B cell (primary cell): ENCODE measurements at regions not wholly inside any gene's neighbourhood (a gene's known extent, or its start where the extent isn't known, plus 50 kb on each side); places are given as distances from the start of the nearest gene placed in this dataset.
"Not testable (repeated sequence)": the region's sequence is repeated elsewhere in the genome, so short reads cannot be mapped to it uniquely, and the experiment has no call there.

ENCODE experiments used
- ATAC-seq: fragments of 200-7000 bp; cut with Tn5 transposase; one replicate; pipeline ENCODE4 v1.10.0; 2021; ENCODE audit warnings: low read depth, mild to moderate bottlenecking, moderate number of reproducible peaks, moderate library complexity
- CTCF ChIA-PET: fragments of 350-600 bp; sonication (Branson Sonifier 250); formaldehyde crosslinking; loops from one replicate; lab custom pipeline; 2021; ENCODE audit warnings: antibody characterized with exemption, inconsistent platforms; lab: Charles Lee
- POLR2A ChIA-PET: fragments of 350-600 bp; sonication (Branson Sonifier 250); formaldehyde crosslinking; loops from one replicate; lab custom pipeline; 2021; ENCODE audit warnings: antibody characterized with exemption; lab: Charles Lee
- DNase-seq: peaks from one replicate; pipeline ENCODE4 v3.0.0; 2013
- H2AFZ ChIP-seq: 2 replicates; pipeline ENCODE4 v1.6.1; 2012; ENCODE audit warnings: mild to moderate bottlenecking, low read depth, low read length; ENCODE audit not compliant: insufficient read depth, poor library complexity, severe bottlenecking
- H3K27ac ChIP-seq, 2 donors: 1 replicate in 1 of 2; 2 replicates in 1 of 2; pipeline ENCODE4 v1.5.1; 2012 to 2013; ENCODE audit warnings: low read length in 2 of 2, mild to moderate bottlenecking in 2 of 2, moderate library complexity in 1 of 2
- H3K27me3 ChIP-seq, 4 experiments: fragments of 200-600 bp in 1 of 4; sonication (generic) in 1 of 4; replicated peaks in 1 of 4; 1 replicate in 2 of 4; 2 replicates in 2 of 4; pipeline versions ENCODE4 v1.6.1 to v1.7.0; 2013 to 2016; ENCODE audit warnings: low read length in 3 of 4, mild to moderate bottlenecking in 2 of 4, mixed read lengths in 1 of 4, moderate library complexity in 1 of 4; ENCODE audit not compliant: insufficient read depth in 4 of 4, control insufficient read depth in 3 of 4; ENCODE audit errors: control extremely low read depth in 1 of 4
- H3K36me3 ChIP-seq, 2 experiments: replicated peaks in 1 of 2; 1 replicate in 1 of 2; 2 replicates in 1 of 2; pipeline versions ENCODE4 v1.6.1 to v1.7.1; 2013; ENCODE audit warnings: low read length in 1 of 2; ENCODE audit not compliant: insufficient read depth in 2 of 2, control insufficient read depth in 1 of 2; ENCODE audit errors: control extremely low read depth in 1 of 2, extremely low read depth in 1 of 2
- H3K4me1 ChIP-seq, 2 donors: fragments of 200-600 bp in 1 of 2; sonication (generic) in 1 of 2; 1 replicate in 1 of 2; 2 replicates in 1 of 2; pipeline versions ENCODE4 v1.5.1 to v1.6.1; 2013 to 2017; ENCODE audit warnings: low read length in 2 of 2; ENCODE audit not compliant: control insufficient read depth in 2 of 2, insufficient read depth in 2 of 2
- H3K4me2 ChIP-seq: replicated peaks from 2 replicates; pipeline ENCODE3; 2012; ENCODE audit warnings: mild to moderate bottlenecking, low read depth, low read length; ENCODE audit not compliant: poor library complexity, severe bottlenecking
- H3K4me3 ChIP-seq, 5 experiments: fragments of 200-600 bp in 1 of 5; sonication (generic) in 1 of 5; 1 replicate in 3 of 5; 2 replicates in 2 of 5; pipeline versions ENCODE4 v1.5.1 to v1.7.0; 2011 to 2016; ENCODE audit warnings: low read length in 4 of 5, mild to moderate bottlenecking in 4 of 5, low read depth in 2 of 5, control low read depth in 1 of 5, moderate library complexity in 1 of 5; ENCODE audit not compliant: insufficient read depth in 1 of 5; ENCODE audit errors: control extremely low read depth in 1 of 5, extremely low read depth in 1 of 5
- H3K79me2 ChIP-seq: fragments of 200-600 bp; sonication (generic); one replicate; pipeline ENCODE4 v1.6.0; 2016; ENCODE audit warnings: low read length; ENCODE audit not compliant: control insufficient read depth, insufficient read depth
- H3K9ac ChIP-seq: fragments of 200-600 bp; sonication (generic); 2 replicates; pipeline ENCODE4 v1.6.1; 2017; ENCODE audit warnings: mild to moderate bottlenecking, low read length, moderate library complexity
- H3K9me3 ChIP-seq, 3 donors: one replicate each; pipeline versions ENCODE4 v1.6.1 to v1.7.1; 2013; ENCODE audit warnings: low read length in 2 of 3; ENCODE audit not compliant: control insufficient read depth in 2 of 3, insufficient read depth in 1 of 3; ENCODE audit errors: control extremely low read depth in 1 of 3
- H4K20me1 ChIP-seq: 2 replicates; pipeline ENCODE4 v1.6.0; 2012; ENCODE audit warnings: mild to moderate bottlenecking, low read length; ENCODE audit not compliant: insufficient read depth, control insufficient read depth, poor library complexity, severe bottlenecking
- H3K27ac Mint-ChIP-seq: one replicate; pipeline ENCODE4 v1.8.0; 2021; ENCODE audit warnings: mixed read lengths
- H3K27me3 Mint-ChIP-seq: one replicate; pipeline ENCODE4 v1.8.0; 2021; ENCODE audit warnings: mixed read lengths
- H3K4me1 Mint-ChIP-seq: one replicate; pipeline ENCODE4 v1.8.0; 2021; ENCODE audit warnings: mixed read lengths
- H3K4me3 Mint-ChIP-seq: one replicate; pipeline ENCODE4 v1.8.0; 2021; ENCODE audit warnings: mixed read lengths
- H3K9me3 Mint-ChIP-seq: one replicate; pipeline ENCODE4 v1.8.0; 2022; ENCODE audit warnings: mixed read lengths; ENCODE audit not compliant: insufficient read depth
- EZH2 ChIP-seq: IDR thresholded peaks from 2 replicates; pipeline ENCODE4 v1.6.1; 2012; ENCODE audit warnings: borderline replicate concordance, low read depth, mild to moderate bottlenecking, moderate library complexity, low read length; ENCODE audit not compliant: insufficient read depth, poor library complexity, severe bottlenecking
- WGBS: methylation state at CpG from one replicate; pipeline ENCODE4 v1.1.5; 2013; ENCODE audit warnings: missing lambda C conversion rate; ENCODE audit not compliant: insufficient coverage; 5-methylcytosine and 5-hydroxymethylcytosine counted together
- intact Hi-C: fragments of 100-400 bp; cut with micrococcal nuclease; formaldehyde crosslinking; loops from one replicate; pipeline ENCODE4 v1.10.0; 2022
- TF ChIP-seq, protein P1 (sequence below): fragments of 200-600 bp; IDR thresholded peaks from one replicate; pipeline ENCODE4 v1.8.0; 2022; ENCODE audit warnings: antibody characterized with exemption, mild to moderate bottlenecking

- H3K27me3 Mint-ChIP-seq = peaks cover 16% of the 10 kb centered on the region
- H3K4me3 Mint-ChIP-seq, H2AFZ ChIP-seq, H3K4me2 ChIP-seq, H3K4me1 ChIP-seq, H3K4me1 Mint-ChIP-seq, H4K20me1 ChIP-seq, ATAC-seq, H3K9ac ChIP-seq, H3K27me3 ChIP-seq, H3K27ac ChIP-seq, H3K27ac Mint-ChIP-seq, H3K4me3 ChIP-seq, H3K9me3 ChIP-seq, H3K79me2 ChIP-seq, DNase-seq, CTCF ChIA-PET, intact Hi-C loops, H3K9me3 Mint-ChIP-seq, POLR2A ChIA-PET, H3K36me3 ChIP-seq: not testable (repeated sequence)
- 0% methylated on average over 1 of the region's 4 CpGs for WGBS
Observed at GRCh38 chr10:27298522-27298850, 57.9 kb upstream of the ACBD5 start.

- Histone ChIP-seq H2AFZ (no peak overlapping the region), H3K4me1 (no peaks in the 10 kb centered on the region), H3K9me3 (no peaks in the 10 kb centered on the region), H3K27ac (no peak overlapping the region), H3K9ac (no peak overlapping the region), H3K4me2 (no peak overlapping the region), H3K36me3 (no peaks in the 10 kb centered on the region), H4K20me1 (no peaks in the 10 kb centered on the region), H3K27me3 (no peaks in the 10 kb centered on the region), H3K79me2 (no peaks in the 10 kb centered on the region), H3K4me3 (no peak overlapping the region)
- TF ChIP-seq EZH2 = no peak
- TF ChIP-seq, protein P1, sequence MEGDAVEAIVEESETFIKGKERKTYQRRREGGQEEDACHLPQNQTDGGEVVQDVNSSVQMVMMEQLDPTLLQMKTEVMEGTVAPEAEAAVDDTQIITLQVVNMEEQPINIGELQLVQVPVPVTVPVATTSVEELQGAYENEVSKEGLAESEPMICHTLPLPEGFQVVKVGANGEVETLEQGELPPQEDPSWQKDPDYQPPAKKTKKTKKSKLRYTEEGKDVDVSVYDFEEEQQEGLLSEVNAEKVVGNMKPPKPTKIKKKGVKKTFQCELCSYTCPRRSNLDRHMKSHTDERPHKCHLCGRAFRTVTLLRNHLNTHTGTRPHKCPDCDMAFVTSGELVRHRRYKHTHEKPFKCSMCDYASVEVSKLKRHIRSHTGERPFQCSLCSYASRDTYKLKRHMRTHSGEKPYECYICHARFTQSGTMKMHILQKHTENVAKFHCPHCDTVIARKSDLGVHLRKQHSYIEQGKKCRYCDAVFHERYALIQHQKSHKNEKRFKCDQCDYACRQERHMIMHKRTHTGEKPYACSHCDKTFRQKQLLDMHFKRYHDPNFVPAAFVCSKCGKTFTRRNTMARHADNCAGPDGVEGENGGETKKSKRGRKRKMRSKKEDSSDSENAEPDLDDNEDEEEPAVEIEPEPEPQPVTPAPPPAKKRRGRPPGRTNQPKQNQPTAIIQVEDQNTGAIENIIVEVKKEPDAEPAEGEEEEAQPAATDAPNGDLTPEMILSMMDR = no peak
- ATAC-seq (no peak), DNase-seq (no peak)
- peaks cover 16% of the 10 kb centered on the region for H3K27me3 Mint-ChIP-seq
- H3K9me3 Mint-ChIP-seq = no peaks in the 10 kb centered on the region
- H3K4me3 Mint-ChIP-seq = no peak overlapping the region
- 0% methylated on average over 1 of the region's 6 CpGs for WGBS
- no peaks in the 10 kb centered on the region for H3K4me1 Mint-ChIP-seq
- CTCF ChIA-PET = no interaction called here
- H3K27ac Mint-ChIP-seq = no peak overlapping the region
- POLR2A ChIA-PET = no interaction called here
- intact Hi-C loops = no loop called here
Observed at GRCh38 chr10:27297844-27298521, 57.4 kb upstream of the ACBD5 start.

GRCh38 chr10:27296285-27296684 lies 55.7 kb upstream of the ACBD5 start:
- CTCF ChIA-PET, H2AFZ ChIP-seq, POLR2A ChIA-PET, H3K27ac Mint-ChIP-seq, H3K36me3 ChIP-seq, H3K27me3 ChIP-seq, H3K4me3 ChIP-seq, H3K4me3 Mint-ChIP-seq, H3K9me3 ChIP-seq, intact Hi-C loops, H3K9me3 Mint-ChIP-seq, H3K27ac ChIP-seq, H3K79me2 ChIP-seq, ATAC-seq, H3K4me1 ChIP-seq, H3K4me1 Mint-ChIP-seq, H3K9ac ChIP-seq, H4K20me1 ChIP-seq, DNase-seq, H3K4me2 ChIP-seq: not testable (repeated sequence)
- peaks cover 16% of the 10 kb centered on the region for H3K27me3 Mint-ChIP-seq
- WGBS = no CpG with 5 or more reads among the region's 26 CpGs
